Stimulated activated CD4-positive, alpha-beta T cell treated with anti-CD3 and anti-CD28 coated beads, Interleukin-1b, Interleukin-23, amount 100 ng/mL, for 48 hours (primary cell): ENCODE measurements at regions not wholly inside any gene's neighbourhood (a gene's known extent, or its start where the extent isn't known, plus 50 kb on each side); places are given as distances from the start of the nearest gene placed in this dataset.
"Not testable (repeated sequence)": the region's sequence is repeated elsewhere in the genome, so short reads cannot be mapped to it uniquely, and the experiment has no call there.

ENCODE experiments used
- DNase-seq: peaks from one replicate; pipeline ENCODE4 v3.0.0-alpha.2; 2020

DNA sequence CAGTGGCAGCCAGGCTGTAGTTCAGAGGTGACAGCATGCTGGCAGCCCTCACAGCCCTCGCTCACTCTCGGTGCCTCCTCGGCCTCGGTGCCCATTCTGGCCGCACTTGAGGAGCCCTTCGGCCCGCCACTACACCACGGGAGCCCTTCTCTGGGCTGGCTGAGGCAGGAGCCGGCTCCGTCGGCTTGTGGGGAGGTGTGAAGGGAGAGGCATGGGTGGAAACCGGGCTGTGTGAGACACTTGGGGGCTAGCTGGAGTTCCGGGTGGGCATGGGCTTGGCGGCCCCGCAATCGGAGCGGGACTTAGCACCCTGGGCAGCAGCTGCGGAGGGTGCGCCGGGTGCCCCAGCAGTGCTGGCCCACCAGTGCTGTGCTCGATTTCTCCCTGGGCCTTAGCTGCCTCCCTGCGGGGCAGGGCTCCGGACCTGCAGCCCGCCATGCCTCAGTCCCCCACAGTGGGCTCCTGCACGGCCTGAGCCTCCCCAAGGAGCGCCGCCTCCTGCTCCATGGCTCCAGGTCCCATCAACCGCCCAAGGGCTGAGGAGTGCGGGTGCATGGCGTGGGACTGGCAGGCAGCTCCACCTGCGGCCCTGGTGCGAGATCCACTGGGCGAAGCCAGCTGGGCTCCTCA lies 396.8 kb downstream of the FAM72C start:
- no peak for DNase-seq

DNA sequence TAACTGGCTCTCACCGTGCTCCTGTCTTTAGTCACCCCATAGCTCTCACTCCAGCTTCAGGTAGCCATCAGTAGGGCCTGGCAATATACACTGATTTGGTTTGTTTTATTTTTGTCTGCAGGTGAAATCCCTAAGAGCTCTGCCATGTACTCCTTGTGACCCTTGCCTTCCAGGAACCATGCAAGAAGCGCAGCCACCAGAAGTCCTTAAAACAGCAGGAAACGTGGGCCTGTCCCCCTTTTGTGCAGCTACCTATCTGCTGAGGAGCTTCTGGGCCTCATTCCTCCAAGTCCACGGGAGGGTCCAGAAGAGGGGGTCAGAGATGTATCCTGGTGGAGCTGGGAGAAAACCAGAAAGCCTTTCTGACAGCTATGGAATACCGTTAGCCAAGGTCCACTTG lies 399.1 kb downstream of the FAM72C start:
- not testable (repeated sequence) for DNase-seq

DNA sequence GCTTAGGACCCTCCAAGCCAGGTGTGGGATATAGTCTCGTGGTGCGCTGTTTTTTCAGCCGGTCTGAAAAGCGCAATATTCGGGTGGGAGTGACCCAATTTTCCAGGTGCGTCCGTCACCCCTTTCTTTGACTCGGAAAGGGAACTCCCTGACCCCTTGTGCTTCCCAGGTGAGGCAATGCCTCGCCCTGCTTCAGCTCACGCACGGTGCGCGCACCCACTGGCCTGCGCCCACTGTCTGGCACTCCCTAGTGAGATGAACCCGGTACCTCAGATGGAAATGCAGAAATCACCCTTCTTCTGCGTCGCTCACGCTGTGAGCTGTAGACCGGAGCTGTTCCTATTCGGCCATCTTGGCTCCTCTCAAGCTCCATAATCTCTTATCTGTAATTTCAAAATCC lies 408.0 kb downstream of the FAM72C start:
- not testable (repeated sequence) for DNase-seq

GRCh38 chr1:143553627-143554026 lies 418.2 kb downstream of the FAM72C start:
- DNase-seq: no peak

- not testable (repeated sequence) for DNase-seq
Observed at GRCh38 chr1:143504703-143505102, 467.1 kb downstream of the FAM72C start.

GRCh38 chr1:143504080-143504479 lies 467.7 kb downstream of the FAM72C start:
- DNase-seq: not testable (repeated sequence)

GRCh38 chr1:143503048-143503447 lies 468.7 kb downstream of the FAM72C start:
- DNase-seq: not testable (repeated sequence)

- DNase-seq: not testable (repeated sequence)
Observed at GRCh38 chr1:143502038-143502437, 469.7 kb downstream of the FAM72C start.

- not testable (repeated sequence) for DNase-seq
Observed at GRCh38 chr1:143498059-143498749, 473.6 kb downstream of the FAM72C start.

DNA sequence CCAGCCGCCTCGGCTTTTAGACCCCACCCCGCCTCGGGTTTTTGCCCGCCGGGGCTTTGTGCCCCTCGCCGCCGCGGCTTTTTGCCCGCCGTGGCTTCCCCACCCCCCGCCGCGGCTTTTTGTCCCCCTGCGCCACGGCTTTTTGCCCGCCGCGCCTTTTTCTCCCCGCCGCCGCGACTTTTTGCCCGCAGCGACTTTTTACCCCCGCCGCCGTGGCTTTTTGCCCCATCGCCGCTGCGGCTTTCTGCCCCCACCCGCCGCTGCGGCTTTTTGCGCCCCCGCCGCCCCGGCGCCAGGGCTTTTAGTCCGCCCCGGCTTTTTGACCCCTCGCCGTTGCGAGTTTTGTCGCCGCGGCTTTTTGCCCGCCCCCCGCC lies 474.4 kb downstream of the FAM72C start:
- no peak for DNase-seq

GRCh38 chr1:143496526-143497373 lies 475.0 kb downstream of the FAM72C start:
- DNase-seq: not testable (repeated sequence)
